ENCODE measurements at regions not wholly inside any gene's neighbourhood (a gene's known extent, or its start where the extent isn't known, plus 50 kb on each side); places are given as distances from the start of the nearest gene placed in this dataset.

DNA sequence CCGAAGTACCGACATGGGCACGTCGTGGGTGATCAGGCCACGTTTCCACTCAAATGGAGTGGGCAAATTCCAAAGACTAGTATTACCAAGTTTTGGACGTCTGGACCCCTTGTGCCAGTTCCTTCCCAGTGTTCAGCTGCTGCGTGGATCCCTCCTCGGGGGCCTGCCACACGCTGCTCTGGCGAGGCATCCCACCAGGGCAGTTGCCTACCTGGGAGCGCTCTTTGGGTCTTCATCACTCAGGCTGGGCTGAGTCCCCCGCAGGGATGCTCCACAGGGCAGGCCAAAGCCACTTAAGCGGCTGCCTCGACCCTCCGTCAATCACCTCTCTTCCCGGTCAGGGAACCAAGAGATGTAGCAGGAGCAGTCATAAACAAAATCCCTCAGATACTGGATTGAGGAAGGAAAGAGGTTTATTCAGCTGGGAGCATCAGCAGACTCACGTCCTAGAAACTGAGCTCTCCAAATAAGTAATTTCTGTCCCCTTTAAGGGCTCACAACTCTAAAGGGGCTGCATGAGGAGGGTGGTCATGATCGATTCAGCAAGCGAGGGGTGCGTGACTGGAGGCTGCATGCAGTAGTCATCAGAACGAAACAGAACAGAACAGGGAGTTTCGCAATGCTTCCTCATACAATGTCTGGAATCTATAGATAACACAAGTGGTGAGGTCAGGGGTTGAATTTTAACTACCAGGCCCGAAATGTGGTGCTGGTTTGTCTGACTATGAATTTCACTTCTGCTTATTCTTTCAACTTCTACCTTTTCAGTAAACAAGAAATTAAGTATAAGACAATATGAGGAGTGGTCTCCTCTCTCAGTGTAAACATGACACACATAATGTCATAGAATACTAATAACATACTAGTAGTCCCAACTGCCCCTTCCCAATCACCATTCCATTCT lies 998.6 kb upstream of the NCAM2 start:
- ChIA-PET CTCF (no interaction called here), POLR2A (no interaction called here)
- Histone ChIP-seq H3K36me3 (ENCODE audit: control insufficient read depth in 2 of 2, extremely low read depth in 1 of 2, insufficient read depth in 2 of 2, low read length in 2 of 2) (no peaks in the 10 kb centered on the region), H4K20me1 (replicated peaks; ENCODE audit: control insufficient read depth, extremely low read depth, insufficient read depth, low read length) (no peaks in the 10 kb centered on the region), H3K9me1 (replicated peaks; ENCODE audit: control insufficient read depth, extremely low read depth, insufficient read depth, low read length) (no peaks in the 10 kb centered on the region), H3K4me3 (replicated peaks in 1 of 3; ENCODE audit: insufficient read depth in 1 of 3, low read depth in 1 of 3, low read length in 3 of 3) (no peak overlapping the region), H3K9ac (replicated peaks; ENCODE audit: extremely low read depth, insufficient read depth, low read length) (no peak overlapping the region), H3K9me3 (replicated peaks; ENCODE audit: control insufficient read depth, insufficient read depth, low read length) (no peaks in the 10 kb centered on the region), H3K79me2 (ENCODE audit: control insufficient read depth, insufficient read depth, low read length) (no peaks in the 10 kb centered on the region), H3K4me2 (ENCODE audit: insufficient read depth, low read length) (no peak overlapping the region), H3K27ac (ENCODE audit: insufficient read depth, low read depth, low read length) (peak overlapping the region; percentile 29), H3K27me3 (ENCODE audit: control insufficient read depth in 2 of 2, insufficient read depth in 2 of 2, low read length in 2 of 2) (no peaks in the 10 kb centered on the region), H3K4me1 (ENCODE audit: control insufficient read depth, extremely low read depth, insufficient read depth, low read length) (peaks cover under 1% of the 10 kb centered on the region), H2AFZ (ENCODE audit: low read depth, low read length) (peak overlapping the region; percentile 69)
- dilution Hi-C loops (cut with MboI; ENCODE audit: extremely low pct_ligation_motif_present, low sequenced_read_pairs) (no loop called here), intact Hi-C loops (cut with micrococcal nuclease) (no loop called here)
- no TSS peak for BruUV-seq (replicated peaks)
- DNase-seq (ENCODE audit: low read depth, low spot score) (no peak), FAIRE-seq (no peak)
- no peak for TF ChIP-seq MYC (IDR thresholded peaks at IDR 0.05; ENCODE audit: low read depth, low read length)

DNA sequence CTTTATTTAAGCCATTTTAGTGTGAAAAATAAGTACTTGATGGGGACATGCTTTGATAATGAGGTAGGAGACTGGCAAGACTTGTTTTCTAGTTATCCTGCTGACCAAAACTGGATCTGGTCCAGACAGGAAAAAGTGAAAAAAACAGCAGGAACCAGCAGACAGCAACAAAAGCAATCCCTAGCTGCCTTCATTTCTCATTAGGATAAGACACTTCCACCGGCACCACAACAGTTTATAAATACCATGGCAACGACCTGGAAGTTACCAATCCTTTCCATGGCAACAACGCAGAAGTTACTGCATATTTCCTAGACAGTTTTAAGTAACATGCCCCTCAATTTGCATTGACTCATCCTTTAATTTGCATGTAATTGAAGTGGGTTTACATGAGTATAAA lies 993.8 kb upstream of the NCAM2 start:
- Histone ChIP-seq H3K4me2 (ENCODE audit: insufficient read depth, low read length) (no peak overlapping the region), H3K4me1 (ENCODE audit: control insufficient read depth, extremely low read depth, insufficient read depth, low read length) (peaks cover 3% of the 10 kb centered on the region), H3K9me1 (replicated peaks; ENCODE audit: control insufficient read depth, extremely low read depth, insufficient read depth, low read length) (no peaks in the 10 kb centered on the region), H2AFZ (ENCODE audit: low read depth, low read length) (peak overlapping the region; percentile 51), H3K79me2 (ENCODE audit: control insufficient read depth, insufficient read depth, low read length) (no peaks in the 10 kb centered on the region), H3K27ac (ENCODE audit: insufficient read depth, low read depth, low read length) (peak overlapping the region; percentile 48), H4K20me1 (replicated peaks; ENCODE audit: control insufficient read depth, extremely low read depth, insufficient read depth, low read length) (no peaks in the 10 kb centered on the region), H3K4me3 (replicated peaks in 1 of 3; ENCODE audit: insufficient read depth in 1 of 3, low read depth in 1 of 3, low read length in 3 of 3) (no peak overlapping the region), H3K36me3 (ENCODE audit: control insufficient read depth in 2 of 2, extremely low read depth in 1 of 2, insufficient read depth in 2 of 2, low read length in 2 of 2) (no peaks in the 10 kb centered on the region), H3K9ac (replicated peaks; ENCODE audit: extremely low read depth, insufficient read depth, low read length) (peak overlapping the region; percentile 33), H3K9me3 (replicated peaks; ENCODE audit: control insufficient read depth, insufficient read depth, low read length) (no peaks in the 10 kb centered on the region), H3K27me3 (ENCODE audit: control insufficient read depth in 2 of 2, insufficient read depth in 2 of 2, low read length in 2 of 2) (no peaks in the 10 kb centered on the region)
- ChIA-PET CTCF (no interaction called here), POLR2A (no interaction called here)
- intact Hi-C loops (cut with micrococcal nuclease): loop anchor here (1.0 kb wide), 1 partner anchor 197 kb away; no protein-coding TSS in a partner anchor
- TF ChIP-seq JUN (IDR thresholded peaks at IDR 0.05; ENCODE audit: borderline replicate concordance, insufficient read depth, insufficient read length, low read depth) (peak; percentile 12), POLR2AphosphoS5 (IDR thresholded peaks at IDR 0.05; ENCODE audit: insufficient read depth, low read depth, low read length) (no peak)
- no TSS peak for BruUV-seq (replicated peaks)
- FAIRE-seq (peak; percentile 74), DNase-seq (ENCODE audit: low read depth, low spot score) (peak; percentile 89)
- dilution Hi-C loops (cut with MboI; ENCODE audit: extremely low pct_ligation_motif_present, low sequenced_read_pairs): no loop called here

Data from endothelial cell of umbilical vein (primary cell).